ENCODE measurements at regions not wholly inside any gene's neighbourhood (a gene's known extent, or its start where the extent isn't known, plus 50 kb on each side); places are given as distances from the start of the nearest gene placed in this dataset.

DNA sequence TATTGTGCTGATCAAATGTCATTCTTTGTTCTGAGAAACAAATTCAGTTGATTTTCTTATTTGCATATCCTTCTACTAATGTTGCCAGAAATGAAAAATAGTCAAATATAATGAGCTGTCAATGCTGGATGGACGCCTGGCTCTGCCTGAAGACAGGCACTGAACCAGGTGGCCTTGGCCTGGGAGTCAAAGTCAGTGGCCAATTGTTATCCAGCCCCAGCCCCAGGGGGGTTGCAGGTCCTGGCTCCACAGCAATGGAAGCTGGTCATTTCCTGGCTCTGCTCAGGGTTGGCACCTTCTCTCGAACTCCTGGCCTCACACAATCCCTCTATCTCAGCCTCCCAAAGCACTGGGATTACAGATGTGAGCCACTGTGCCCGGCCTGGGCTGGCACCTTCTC is 176.8 kb upstream of the GLI2 start:
- DNase-seq (no peak), ATAC-seq (no peak)
- BruUV-seq (replicated peaks), result no TSS peak
- Histone ChIP-seq H2AFZ (ENCODE audit: low read length) (no peak overlapping the region), H3K9ac (ENCODE audit: low read length) (no peak overlapping the region), H3K27ac (ENCODE audit: low read length) (no peak overlapping the region), H3K4me2 (ENCODE audit: low read length) (no peak overlapping the region), H3K9me3 (ENCODE audit: low read length) (no peaks in the 10 kb centered on the region), H3K27me3 (ENCODE audit: low read length) (no peaks in the 10 kb centered on the region), H3K36me3 (ENCODE audit: low read depth, low read length) (no peaks in the 10 kb centered on the region), H3F3A (ENCODE audit: low read length, unreplicated experiment) (no peaks in the 10 kb centered on the region), H4K20me1 (ENCODE audit: low read length) (no peaks in the 10 kb centered on the region), H3K4me3 (ENCODE audit: low read length) (no peak overlapping the region), H3K79me2 (ENCODE audit: low read length) (no peaks in the 10 kb centered on the region), H3K4me1 (ENCODE audit: insufficient read depth, low read length) (no peaks in the 10 kb centered on the region), H3K9me2 (replicated peaks; ENCODE audit: low read length) (no peaks in the 10 kb centered on the region)
- ChIA-PET CTCF (no interaction called here), POLR2A (ENCODE audit: unreplicated experiment) (no interaction called here)
- TF ChIP-seq, protein P1, sequence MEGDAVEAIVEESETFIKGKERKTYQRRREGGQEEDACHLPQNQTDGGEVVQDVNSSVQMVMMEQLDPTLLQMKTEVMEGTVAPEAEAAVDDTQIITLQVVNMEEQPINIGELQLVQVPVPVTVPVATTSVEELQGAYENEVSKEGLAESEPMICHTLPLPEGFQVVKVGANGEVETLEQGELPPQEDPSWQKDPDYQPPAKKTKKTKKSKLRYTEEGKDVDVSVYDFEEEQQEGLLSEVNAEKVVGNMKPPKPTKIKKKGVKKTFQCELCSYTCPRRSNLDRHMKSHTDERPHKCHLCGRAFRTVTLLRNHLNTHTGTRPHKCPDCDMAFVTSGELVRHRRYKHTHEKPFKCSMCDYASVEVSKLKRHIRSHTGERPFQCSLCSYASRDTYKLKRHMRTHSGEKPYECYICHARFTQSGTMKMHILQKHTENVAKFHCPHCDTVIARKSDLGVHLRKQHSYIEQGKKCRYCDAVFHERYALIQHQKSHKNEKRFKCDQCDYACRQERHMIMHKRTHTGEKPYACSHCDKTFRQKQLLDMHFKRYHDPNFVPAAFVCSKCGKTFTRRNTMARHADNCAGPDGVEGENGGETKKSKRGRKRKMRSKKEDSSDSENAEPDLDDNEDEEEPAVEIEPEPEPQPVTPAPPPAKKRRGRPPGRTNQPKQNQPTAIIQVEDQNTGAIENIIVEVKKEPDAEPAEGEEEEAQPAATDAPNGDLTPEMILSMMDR (conservative IDR thresholded peaks at IDR 0.05; ENCODE audit: low read depth, low read length), result no peak
- intact Hi-C loops (cut with micrococcal nuclease), result no loop called here

DNA sequence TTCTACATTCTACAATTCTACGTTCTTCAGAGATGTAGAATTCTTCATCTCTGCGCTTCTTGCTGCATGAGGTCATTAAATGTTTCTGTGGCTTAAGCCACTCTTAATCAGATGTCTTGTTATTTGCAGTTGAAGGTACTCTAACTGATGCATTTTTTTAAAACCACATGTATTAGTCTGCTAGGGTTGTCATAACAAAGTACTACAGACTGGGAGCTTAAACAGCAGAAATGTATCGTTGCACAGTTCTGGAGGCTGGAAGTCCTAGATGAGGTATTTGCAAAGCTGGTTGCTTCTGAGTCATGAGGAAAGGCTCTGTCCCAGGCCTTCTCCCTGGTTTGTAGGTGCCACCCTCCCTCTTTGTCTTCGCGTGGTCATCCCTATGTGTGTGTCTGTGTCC is 176.3 kb upstream of the GLI2 start:
- no peak overlapping the region for H3K4me3 ChIP-seq (ENCODE audit: low read length)
- no peak overlapping the region for H3K4me2 ChIP-seq (ENCODE audit: low read length)
- H3K9me3 ChIP-seq (ENCODE audit: low read length), result no peaks in the 10 kb centered on the region
- H3K4me1 ChIP-seq (ENCODE audit: insufficient read depth, low read length), result no peaks in the 10 kb centered on the region
- POLR2A ChIA-PET (ENCODE audit: unreplicated experiment), result no interaction called here
- 0 out of 2 replicates have a peak, but pooled peaks have one; percentile 18 for ATAC-seq
- H3K27ac ChIP-seq (ENCODE audit: low read length), result no peak overlapping the region
- H3F3A ChIP-seq (ENCODE audit: low read length, unreplicated experiment), result no peaks in the 10 kb centered on the region
- no peak overlapping the region for H3K9ac ChIP-seq (ENCODE audit: low read length)
- no peaks in the 10 kb centered on the region for H3K36me3 ChIP-seq (ENCODE audit: low read depth, low read length)
- intact Hi-C loops (cut with micrococcal nuclease), result no loop called here
- CTCF ChIA-PET, result no interaction called here
- no peaks in the 10 kb centered on the region for H3K9me2 ChIP-seq (replicated peaks; ENCODE audit: low read length)
- H2AFZ ChIP-seq (ENCODE audit: low read length), result no peak overlapping the region
- H3K79me2 ChIP-seq (ENCODE audit: low read length), result no peaks in the 10 kb centered on the region
- no peak for TF ChIP-seq EZH2 (IDR thresholded peaks at IDR 0.05; ENCODE audit: low read length, unreplicated experiment)
- no peak for TF ChIP-seq EZH2phosphoT487 (IDR thresholded peaks at IDR 0.05; ENCODE audit: borderline replicate concordance, low read length)
- TF ChIP-seq, protein P1 (conservative IDR thresholded peaks at IDR 0.05; ENCODE audit: low read depth, low read length), result no peak
- H3K27me3 ChIP-seq (ENCODE audit: low read length), result no peaks in the 10 kb centered on the region
- peak; percentile 14 for DNase-seq
- BruUV-seq (replicated peaks), result no TSS peak
- no peaks in the 10 kb centered on the region for H4K20me1 ChIP-seq (ENCODE audit: low read length)

DNA sequence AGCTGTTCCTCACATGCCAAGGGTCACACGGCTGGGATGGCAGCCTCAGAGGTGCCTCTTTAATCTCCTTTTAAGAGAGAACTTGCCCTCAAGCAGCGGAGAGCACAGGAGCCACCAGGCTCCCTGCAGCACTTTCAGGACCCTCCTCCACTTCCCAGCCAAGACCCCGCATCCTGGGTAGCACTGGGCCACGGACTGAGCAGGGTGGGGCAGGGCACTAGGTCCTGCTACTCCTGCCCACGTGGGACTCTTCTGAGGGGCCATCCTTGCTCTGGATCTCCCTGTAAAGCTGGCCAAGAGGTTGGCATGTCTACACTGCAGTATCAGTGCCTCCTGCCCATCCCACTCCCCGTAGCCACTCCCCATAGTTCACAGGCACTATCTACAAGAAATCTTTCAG is 175.3 kb upstream of the GLI2 start:
- H3K4me3 ChIP-seq (ENCODE audit: low read length), result no peak overlapping the region
- H4K20me1 ChIP-seq (ENCODE audit: low read length), result no peaks in the 10 kb centered on the region
- ChIA-PET CTCF (no interaction called here), POLR2A (ENCODE audit: unreplicated experiment) (no interaction called here)
- H3K4me2 ChIP-seq (ENCODE audit: low read length), result no peak overlapping the region
- H3K4me1 ChIP-seq (ENCODE audit: insufficient read depth, low read length), result no peaks in the 10 kb centered on the region
- H3K27me3 ChIP-seq (ENCODE audit: low read length), result no peaks in the 10 kb centered on the region
- H2AFZ ChIP-seq (ENCODE audit: low read length), result no peak overlapping the region
- no peaks in the 10 kb centered on the region for H3K79me2 ChIP-seq (ENCODE audit: low read length)
- H3F3A ChIP-seq (ENCODE audit: low read length, unreplicated experiment), result no peaks in the 10 kb centered on the region
- DNase-seq (no peak), ATAC-seq (no peak)
- BruUV-seq (replicated peaks), result no TSS peak
- TF ChIP-seq, protein P1 (conservative IDR thresholded peaks at IDR 0.05; ENCODE audit: low read depth, low read length), result no peak
- no peak for TF ChIP-seq EZH2phosphoT487 (IDR thresholded peaks at IDR 0.05; ENCODE audit: borderline replicate concordance, low read length)
- TF ChIP-seq EZH2 (IDR thresholded peaks at IDR 0.05; ENCODE audit: low read length, unreplicated experiment), result no peak
- no peaks in the 10 kb centered on the region for H3K9me3 ChIP-seq (ENCODE audit: low read length)
- no peak overlapping the region for H3K27ac ChIP-seq (ENCODE audit: low read length)
- intact Hi-C loops (cut with micrococcal nuclease), result no loop called here
- no peaks in the 10 kb centered on the region for H3K36me3 ChIP-seq (ENCODE audit: low read depth, low read length)
- H3K9ac ChIP-seq (ENCODE audit: low read length), result no peak overlapping the region
- H3K9me2 ChIP-seq (replicated peaks; ENCODE audit: low read length), result no peaks in the 10 kb centered on the region

Measured in PC-3 (cell line).